ENCODE measurements at regions not wholly inside any gene's neighbourhood (a gene's known extent, or its start where the extent isn't known, plus 50 kb on each side); places are given as distances from the start of the nearest gene placed in this dataset.

GRCh38 chr2:240379089-240379636 is 56.3 kb upstream of the GPC1 start:
- TF ChIP-seq CTCF (IDR thresholded peaks at IDR 0.05) (no peak), POLR2A (IDR thresholded peaks at IDR 0.05) (no peak), EP300 (IDR thresholded peaks at IDR 0.05; ENCODE audit: low read depth) (no peak)
